Uterus (tissue), 2 donors: ENCODE measurements at regions not wholly inside any gene's neighbourhood (a gene's known extent, or its start where the extent isn't known, plus 50 kb on each side); places are given as distances from the start of the nearest gene placed in this dataset.

ENCODE experiments used
- POLR2A ChIP-seq, 2 donors: fragments of 450-650 bp; IDR thresholded peaks; one replicate each; pipeline ENCODE4 v1.6.1; 2016; ENCODE audit warnings: antibody characterized with exemption in 2 of 2, mild to moderate bottlenecking in 1 of 2, moderate library complexity in 1 of 2
- TF ChIP-seq, protein P1 (sequence below), 4 experiments: fragments of 200-600 bp in 2 of 4; fragments of 450-650 bp in 2 of 4; sonication (generic) in 2 of 4; IDR thresholded peaks; one replicate each; pipeline ENCODE4 v1.5.1; 2016 to 2019; ENCODE audit warnings: antibody characterized with exemption in 4 of 4, mild to moderate bottlenecking in 2 of 4, moderate library complexity in 1 of 4

DNA sequence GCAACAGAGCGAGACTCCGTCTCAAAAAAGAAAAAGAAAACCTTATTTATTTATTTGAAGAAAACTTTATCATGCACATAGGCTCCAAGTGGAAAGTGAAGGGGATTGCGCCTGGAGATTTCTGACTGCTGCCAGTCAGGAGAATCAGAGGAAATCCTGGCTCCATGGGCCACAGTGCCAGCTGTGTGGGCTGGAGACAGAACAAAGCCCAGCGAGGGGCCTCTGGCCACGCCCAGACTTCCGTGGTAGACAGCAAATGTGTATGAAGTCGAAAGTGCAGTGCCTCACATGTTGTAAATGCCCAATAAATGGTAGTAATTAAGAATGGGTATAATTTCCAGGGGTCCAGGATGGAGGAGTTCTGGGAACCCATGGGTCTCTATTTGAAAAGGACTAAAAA is 75.8 kb upstream of the WWC1 start:
- TF ChIP-seq, protein P1, sequence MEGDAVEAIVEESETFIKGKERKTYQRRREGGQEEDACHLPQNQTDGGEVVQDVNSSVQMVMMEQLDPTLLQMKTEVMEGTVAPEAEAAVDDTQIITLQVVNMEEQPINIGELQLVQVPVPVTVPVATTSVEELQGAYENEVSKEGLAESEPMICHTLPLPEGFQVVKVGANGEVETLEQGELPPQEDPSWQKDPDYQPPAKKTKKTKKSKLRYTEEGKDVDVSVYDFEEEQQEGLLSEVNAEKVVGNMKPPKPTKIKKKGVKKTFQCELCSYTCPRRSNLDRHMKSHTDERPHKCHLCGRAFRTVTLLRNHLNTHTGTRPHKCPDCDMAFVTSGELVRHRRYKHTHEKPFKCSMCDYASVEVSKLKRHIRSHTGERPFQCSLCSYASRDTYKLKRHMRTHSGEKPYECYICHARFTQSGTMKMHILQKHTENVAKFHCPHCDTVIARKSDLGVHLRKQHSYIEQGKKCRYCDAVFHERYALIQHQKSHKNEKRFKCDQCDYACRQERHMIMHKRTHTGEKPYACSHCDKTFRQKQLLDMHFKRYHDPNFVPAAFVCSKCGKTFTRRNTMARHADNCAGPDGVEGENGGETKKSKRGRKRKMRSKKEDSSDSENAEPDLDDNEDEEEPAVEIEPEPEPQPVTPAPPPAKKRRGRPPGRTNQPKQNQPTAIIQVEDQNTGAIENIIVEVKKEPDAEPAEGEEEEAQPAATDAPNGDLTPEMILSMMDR (IDR thresholded peaks at IDR 0.05) = no peak
- no peak for TF ChIP-seq POLR2A (IDR thresholded peaks at IDR 0.05)
